A172 (cell line): ENCODE measurements at regions not wholly inside any gene's neighbourhood (a gene's known extent, or its start where the extent isn't known, plus 50 kb on each side); places are given as distances from the start of the nearest gene placed in this dataset.

ENCODE experiments used
- DNase-seq: peaks from one replicate; pipeline ENCODE4 v3.0.0-alpha.2; 2015; ENCODE audit warnings: low spot score

DNA sequence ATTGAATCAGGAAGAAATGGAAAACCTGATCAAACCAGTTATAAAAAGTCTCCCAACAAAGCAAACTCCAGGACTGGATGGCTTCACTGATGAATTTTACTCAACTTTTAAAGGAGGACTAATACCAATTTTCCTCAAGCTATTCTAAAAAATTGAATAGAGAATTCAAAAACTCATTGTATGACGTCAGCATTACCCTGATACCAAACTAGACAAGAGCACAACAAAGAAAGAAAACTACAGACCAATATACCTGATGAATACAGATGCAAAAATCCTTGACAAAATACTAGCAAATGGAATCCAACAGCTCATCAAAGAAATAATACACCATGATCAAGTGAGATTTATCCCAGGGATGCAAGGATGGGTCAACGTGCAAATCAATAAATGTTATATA, 172.9 kb downstream of the FNDC1 start:
- no peak for DNase-seq

DNA sequence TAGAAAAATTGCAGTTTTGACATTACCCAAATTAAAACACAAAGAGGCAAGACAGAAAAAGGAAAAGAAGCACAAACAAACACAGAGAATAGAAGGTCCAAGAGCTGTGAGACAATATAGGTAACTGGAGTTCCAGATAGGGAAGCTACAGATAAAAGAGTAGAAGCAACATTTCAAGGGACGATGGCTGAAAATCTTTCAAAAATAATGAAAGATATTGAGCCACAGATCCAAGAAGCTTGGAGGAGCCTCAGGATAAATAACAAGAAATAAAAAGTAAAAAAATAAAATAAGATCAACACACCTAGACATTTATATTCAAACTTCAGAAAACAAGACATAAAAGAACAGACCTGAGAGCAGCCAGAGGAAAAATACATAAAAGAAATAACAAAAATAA, 164.9 kb downstream of the FNDC1 start:
- no peak for DNase-seq

DNA sequence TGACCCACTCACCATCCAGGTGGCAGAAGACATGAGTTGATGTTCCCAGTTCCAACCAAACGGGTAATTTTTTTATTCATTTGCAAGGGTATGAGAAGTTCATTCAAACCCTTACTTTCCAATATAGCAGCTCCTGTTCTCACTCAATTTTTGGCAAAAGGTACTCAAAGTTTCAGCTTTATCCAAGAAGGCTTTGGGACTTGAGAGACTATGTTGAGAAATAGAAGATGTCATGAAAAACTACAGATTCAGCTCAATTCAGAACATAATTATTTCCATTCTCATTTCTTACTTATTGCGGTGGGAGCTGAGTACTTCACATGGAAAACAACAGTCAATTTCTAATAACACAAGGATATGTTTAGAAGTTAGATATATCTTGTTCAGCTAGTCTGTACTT, 162.3 kb downstream of the FNDC1 start:
- no peak for DNase-seq

DNA sequence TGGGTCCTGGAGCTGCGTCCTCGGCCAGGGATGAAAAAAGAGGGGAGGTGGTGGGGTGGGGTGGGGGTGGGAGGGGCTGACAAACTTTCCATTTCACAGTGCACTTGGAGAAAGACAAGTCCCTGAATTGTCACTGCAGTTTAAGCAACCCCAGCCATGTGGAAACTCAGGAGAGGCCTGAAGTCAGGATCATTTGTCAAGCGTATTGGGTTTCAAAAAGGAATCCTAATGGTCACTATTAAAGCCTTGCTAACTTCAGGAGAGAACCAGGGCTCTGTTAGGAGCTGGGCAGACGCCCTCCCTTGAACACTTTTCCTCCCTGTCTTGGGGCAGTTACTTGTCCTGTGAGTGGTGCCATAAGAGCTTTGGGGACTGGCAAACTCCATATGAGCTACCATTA, 159.9 kb downstream of the FNDC1 start:
- no peak for DNase-seq

DNA sequence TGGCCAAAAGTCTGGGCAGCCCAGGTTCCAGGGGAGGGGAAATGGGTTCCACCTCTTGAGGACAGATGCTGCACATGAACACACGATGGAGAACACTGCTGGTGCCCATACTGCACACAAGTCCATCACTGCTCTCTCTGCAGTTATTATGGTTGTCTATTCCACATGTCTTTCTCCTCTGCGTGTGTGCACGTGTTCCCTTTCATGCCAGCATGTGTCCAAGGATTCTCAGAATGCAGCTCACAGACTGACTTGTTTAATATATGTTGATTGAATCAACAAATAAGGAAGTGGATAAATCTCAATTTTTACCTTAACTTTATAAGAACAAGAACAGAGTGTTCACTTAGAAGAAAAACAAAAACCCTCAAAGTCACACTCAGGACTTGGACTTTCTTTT, 158.9 kb downstream of the FNDC1 start:
- DNase-seq, result no peak

DNA sequence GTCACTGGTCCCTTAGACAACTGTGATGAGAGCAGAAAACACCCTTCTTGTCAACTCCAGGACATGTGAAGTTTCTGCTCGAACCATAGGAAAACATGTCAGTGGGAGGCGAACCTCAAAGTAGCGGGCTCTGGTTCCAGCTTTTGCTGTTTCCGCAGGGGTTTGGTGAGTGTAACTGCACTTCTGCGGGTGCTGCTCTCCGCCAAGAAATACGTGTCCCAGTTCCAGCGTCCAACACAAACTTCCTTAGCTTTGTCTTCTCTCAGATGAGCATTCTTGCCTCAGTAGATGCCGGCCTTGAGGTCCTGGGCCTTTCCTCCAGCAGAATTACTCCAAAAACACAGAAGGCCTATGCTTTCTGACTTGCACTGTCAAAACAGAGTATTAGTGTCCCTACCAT, 156.3 kb downstream of the FNDC1 start:
- no peak for DNase-seq

DNA sequence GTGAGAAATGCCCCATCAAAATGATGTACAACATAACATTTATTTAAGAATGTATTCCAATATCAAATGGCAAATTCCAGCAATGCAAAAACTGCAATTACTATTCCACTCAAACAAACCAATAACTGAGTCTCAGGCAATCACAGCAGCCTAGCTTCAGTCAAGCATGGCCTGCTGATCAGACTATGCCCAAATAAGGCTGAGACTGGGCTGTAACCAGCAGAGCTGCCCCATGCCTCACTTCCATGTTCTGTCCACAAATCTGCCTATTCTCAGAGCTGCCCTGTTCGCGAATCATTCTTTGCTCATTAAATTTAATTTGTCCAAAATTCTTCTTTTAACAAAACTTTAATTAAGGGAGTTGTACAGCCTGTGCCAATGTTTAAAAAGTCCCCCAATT, 155.4 kb downstream of the FNDC1 start:
- DNase-seq, result no peak
